HG02973 (cell line): ENCODE measurements at regions not wholly inside any gene's neighbourhood (a gene's known extent, or its start where the extent isn't known, plus 50 kb on each side); places are given as distances from the start of the nearest gene placed in this dataset.

Source experiments
- ATAC-seq: cut with Tn5 transposase; IDR thresholded peaks from one replicate; pipeline ENCODE4 v1.9.1; 2021; ENCODE audit warnings: moderate library complexity; ENCODE audit not compliant: unreplicated experiment

DNA sequence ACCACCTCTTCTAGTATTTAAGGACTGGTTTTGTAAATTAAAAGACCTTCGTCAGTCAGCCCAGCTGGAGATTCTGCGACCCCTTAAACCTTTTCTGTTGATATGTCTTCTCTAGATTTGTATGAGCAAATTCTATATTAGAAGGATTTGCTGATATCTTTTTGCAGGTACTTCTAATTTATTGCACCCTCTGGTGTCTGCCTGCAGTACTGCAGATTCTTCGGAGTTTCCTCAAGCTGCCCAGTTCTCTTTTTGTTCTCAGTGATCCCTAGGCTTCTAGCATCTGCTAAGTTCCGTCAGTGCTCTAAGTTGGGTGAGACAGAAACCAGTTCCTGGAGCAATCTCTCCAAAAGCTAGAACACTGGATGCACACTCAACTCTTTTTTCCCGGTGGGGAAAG, 545.2 kb downstream of the C4orf33 start:
- peak; percentile 81 for ATAC-seq

DNA sequence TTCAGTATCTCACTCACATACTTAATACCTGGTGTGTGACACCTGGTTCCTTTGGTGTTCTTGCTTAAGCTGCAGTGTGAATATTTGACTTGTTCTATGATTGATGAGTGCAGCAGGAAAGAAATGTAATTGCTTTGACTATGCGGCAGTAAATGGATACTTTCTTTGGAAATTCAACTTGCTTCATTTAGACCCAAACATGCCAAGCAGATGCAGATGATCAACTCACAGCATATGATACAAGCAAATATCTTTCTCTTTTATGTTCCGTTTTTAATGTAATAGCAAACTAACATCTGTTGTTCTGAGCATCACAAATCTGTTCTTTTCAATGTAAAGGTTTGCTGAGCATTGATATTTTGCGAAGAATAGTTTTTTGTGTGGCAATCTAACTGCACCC, 549.5 kb downstream of the C4orf33 start:
- ATAC-seq, result no peak

DNA sequence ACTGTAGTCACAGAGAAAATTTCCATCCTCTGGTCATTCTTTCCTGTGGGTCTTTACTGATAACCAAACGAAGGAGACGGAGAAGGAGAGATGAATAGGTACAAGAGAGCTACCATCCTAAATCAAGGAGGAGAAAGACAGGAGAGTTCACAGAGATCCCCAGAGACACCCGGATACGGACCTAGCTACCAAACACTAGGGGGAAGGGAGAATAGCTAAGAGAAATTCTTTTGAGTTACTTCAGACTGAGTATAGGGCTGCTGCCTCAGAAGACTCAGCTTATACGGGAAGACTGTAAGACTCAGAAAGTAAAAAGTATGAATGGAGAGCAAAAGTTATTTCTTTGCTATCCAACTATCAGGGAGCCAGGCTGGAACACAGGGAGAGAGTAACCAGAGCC, 572.1 kb downstream of the C4orf33 start:
- no peak for ATAC-seq

DNA sequence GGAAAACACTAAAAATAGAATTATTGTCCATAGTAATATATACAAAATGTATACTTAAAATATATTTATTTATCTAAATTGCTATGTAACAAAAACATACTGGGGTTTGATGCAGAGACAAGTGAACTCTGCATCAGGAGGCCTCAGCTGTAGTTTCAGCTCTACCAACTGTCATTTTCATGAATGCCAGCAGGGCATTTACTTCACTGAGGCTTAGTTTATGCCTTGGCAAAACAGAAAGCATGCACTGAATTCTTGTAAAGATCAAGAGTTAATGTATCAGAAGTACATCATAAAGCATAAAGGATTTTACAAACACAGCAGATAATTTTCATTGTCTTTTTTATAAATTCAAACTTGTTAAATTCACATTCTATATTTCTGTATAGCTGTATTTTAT, 577.0 kb downstream of the C4orf33 start:
- no peak for ATAC-seq

DNA sequence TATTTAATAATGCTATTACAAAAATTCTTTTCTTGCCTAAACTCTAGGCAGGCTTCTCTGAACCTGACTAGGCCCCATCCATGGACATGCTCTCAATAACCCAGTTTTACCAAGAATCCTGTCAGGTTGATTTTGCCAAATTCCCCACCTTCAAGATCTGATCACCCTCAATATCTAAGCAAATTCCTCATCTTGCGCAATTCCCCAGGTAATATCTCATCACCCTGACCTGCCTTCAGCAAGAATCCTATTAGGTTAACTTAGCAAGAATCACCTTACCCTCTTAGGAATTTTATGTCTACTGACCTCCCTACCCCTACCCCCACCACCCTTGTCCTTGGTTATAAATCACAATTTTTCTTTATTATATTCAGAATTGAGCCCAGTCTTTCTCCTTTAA, 579.1 kb downstream of the C4orf33 start:
- ATAC-seq, result no peak

DNA sequence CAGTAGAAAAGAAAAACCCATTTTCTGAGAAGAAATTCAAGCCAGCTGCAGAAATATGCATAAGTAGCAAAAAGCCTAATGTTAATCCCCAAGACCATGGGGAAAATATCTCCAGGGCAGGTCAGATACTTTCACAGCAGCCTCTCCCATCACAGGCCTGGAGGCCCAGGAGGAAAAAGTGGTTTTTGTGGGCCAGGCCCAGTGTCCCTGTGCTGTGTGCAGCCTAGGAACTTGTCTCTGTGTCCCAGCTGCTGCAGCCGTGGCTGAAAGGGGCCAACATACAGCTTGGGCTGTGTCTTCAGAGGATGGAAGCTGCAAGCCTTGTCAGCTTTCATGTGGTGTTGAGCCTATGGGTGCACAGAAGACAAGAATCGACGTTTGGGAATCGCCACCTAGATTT, 581.0 kb downstream of the C4orf33 start:
- no peak for ATAC-seq

DNA sequence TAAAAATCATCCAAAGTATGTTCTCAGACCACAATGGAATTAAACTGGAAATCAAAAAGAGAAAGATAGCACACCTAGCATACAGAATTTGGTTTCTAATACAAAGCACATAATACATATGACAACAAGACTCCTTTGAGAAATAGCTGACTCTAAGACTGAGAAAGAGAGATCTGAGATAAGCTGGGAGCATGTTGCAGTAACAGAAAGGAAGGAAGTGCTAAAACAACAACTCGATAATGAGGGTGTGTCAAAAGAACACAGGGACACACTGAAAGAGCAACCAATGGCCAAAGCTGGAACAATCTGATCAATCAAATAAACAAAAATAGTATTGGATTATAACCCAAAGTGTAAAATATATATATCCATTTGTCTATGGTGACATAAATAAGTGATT, 586.6 kb downstream of the C4orf33 start:
- ATAC-seq, result no peak

DNA sequence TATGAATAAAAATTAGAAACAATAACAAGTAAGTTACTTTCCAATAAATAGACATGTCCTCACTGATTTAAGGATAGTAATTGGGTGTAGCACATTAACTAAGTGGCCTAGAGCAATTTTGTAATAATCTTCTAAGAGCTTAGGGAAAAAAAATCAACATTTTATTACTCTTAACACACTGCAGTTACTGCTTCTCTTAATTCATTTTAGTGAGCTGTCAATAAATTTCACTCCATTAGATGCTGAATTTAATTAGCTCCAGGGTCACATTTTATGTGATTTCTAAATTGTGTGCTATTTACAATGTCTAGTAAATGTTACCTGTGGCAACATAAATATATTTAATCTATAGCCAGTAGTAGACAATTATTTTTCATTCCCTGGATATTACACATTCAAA, 612.0 kb downstream of the C4orf33 start:
- ATAC-seq, result no peak

DNA sequence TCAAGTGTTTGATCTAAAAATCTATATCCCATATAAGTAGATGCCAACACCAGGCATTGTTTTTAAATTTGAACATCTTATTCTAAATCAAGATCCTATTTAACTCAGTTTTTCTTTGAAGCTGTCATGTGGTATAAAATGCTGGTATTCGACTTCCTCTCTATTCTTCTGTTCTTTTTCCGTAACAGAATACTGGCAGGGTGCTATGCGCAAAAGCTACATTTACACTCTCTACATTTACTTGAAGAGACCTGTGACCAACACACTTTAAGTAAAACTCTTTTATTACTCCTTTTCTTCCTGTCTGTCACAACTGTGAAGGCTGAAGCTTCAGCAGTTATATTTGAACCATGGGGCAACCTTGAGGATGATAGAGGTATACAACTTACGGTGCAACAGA, 612.8 kb downstream of the C4orf33 start:
- no peak for ATAC-seq

DNA sequence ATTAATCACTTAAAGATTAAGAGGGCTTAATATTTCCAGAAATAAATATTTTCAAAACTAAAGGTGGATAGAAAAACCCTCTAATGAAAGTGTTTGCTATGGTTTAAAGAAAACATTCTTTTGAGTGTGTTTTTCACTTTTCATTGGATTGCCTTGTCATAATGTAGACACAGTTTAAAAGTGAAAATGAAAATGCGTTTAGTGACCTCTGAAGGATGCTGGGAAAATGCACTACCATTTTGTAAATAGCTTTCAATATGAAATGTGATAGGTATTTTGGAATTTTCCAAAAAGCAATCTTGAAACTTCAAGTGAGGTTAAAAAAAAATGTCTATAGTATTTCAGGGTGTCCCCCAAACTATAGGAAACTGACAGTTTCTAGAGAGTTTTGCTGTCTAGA, 642.2 kb downstream of the C4orf33 start:
- no peak for ATAC-seq

DNA sequence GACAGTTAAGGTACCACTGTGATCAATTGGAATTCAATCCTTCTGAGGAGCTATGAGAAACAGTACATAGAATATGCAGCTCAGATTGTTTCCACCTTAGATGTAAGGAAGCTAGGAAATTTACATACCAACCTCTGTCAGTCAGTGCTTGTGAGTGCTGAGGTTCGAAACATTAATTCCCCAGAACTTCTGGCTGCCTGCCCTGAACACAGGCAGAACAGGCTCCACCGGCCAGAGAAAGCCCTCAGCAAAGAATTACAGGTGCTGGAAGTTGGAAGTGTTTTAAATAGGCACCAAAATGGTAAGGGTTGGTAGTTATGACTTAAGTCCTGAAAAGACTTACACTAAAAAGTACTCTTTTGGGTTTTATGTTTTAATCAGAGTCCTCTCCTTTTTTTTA, 651.8 kb downstream of the C4orf33 start:
- ATAC-seq, result no peak

DNA sequence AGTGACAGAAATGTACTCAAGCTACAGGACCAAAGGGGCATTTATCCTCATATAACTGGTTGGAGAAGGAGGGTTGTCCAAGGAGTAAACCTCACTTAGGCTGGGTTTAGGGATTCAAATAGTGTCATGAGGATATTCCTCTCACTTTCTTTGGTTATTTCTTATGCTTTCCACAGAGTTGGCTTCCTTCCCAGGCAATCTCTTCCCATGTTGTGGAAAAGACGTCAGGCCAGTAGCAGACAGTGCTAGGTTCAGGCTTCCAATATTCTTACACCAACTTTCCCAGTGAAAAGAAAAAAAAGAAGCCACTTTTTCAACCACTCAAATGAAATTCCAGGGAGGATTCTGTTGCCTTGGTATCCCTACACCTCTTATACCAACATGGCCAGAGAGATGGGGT, 653.0 kb downstream of the C4orf33 start:
- ATAC-seq, result no peak

DNA sequence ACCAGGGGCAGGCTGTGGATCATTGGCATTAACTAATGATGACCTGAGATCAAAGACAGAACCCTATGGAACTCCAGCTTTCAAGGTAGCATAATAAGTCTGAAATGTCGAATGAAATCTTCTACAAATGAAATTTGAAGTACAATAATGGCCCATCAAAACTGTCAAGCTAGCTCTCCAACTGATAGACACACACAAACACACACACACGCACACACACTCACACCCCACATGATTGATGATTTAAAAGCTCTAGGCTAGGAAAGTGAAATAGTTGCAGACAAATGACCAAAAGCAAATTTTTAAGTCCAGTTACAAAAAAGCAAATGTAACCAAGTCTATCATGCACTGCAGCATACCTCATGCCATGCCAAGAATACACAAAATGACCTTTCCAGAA, 655.7 kb downstream of the C4orf33 start:
- ATAC-seq, result no peak

DNA sequence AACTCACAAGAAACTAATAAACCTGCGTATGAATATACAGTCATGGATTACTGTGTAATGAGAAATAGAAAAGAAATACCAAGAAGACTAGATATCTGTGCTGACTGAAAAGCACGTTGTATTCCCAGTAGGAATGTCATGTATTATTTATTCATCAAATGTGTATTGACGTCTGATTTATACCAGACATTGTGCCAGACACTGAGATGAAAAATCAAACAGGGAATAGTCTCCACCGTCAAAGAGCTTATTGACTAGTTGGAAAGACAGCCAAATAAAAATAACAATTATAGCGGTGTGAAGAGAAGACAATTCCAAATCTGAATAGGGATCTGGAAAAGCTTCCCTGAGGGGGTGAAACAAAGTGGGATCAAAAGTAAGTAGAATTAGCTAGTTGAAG, 687.6 kb downstream of the C4orf33 start:
- ATAC-seq, result no peak

DNA sequence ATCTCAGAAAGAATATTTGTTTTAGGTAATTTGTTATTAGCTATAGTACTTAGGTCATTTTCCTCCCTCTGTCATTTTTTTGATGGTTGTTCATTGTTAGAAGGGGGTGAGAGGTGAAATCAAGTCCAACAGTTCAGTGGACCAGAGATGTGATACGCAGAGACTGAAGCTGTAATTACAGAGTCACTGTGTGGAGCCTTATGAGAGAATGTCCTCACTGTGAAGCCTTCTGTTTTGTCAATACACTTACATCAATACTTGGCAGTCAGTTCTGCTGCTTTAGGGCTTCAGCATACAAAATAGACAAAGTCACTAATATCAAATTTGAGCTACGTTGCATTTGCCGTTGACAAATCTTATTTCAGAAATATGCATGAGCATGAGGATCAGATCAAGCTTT, 692.5 kb downstream of the C4orf33 start:
- ATAC-seq, result no peak

DNA sequence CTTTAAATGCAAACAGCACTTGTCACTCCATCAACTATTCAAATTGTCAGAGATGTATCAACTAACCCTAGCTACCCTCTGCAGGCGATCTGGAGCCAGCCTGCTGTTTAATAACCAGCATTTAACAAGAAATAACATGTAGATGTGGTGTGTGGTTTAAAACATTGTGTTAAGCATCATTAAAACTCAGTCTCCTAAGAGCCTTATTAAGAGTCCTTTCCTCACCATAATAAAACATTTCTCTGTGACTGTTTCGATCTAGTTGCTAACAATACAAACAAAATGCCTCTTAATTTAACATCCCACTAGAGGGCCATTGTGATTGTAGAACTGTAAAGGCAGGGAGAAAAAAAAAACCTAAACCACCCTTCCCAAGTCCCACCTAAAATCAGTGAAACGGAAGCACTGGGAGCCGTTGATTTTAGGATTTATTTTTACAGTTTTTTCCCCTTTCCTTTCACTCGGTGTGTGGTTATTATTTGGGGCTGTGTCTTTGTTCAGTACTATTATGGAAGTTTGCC, 708.6 kb downstream of the C4orf33 start:
- no peak for ATAC-seq

DNA sequence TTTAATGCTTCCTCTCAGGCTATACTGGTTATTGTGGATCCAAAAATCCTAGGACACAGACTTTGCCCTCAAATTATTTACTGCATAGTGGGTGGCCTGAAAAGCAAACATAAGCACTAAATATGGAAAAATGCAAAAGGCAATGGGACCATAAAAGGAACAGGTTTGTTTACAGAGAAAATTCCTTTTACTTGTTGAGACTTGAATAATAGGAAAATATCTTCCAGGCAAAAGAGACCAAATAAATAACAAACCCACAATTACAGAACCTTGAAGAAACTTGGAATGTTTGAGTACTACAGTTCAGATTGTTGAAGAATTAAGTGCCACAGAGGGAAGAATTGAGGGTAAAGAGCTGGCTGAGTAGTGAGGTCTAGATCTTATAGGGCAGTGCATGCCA, 711.0 kb downstream of the C4orf33 start:
- no peak for ATAC-seq

DNA sequence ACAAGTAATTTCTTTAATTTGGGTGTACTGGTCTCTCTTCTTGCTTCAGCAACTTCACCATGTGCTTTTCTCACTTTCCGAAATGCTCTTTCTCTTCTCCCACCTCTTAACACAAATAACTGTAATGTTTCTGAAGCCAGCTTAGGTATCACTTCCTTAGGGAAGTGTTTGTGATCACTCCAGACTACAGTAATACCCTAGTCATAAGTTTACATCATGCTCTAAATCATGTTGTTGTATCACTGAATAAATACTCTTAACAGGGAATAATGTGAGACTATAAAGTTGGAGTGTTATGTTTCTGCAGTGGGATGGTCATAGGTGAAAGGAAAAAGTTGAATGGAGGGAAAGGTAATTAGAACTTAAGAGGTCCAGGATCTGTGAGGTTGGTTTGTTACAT, 712.3 kb downstream of the C4orf33 start:
- no peak for ATAC-seq

DNA sequence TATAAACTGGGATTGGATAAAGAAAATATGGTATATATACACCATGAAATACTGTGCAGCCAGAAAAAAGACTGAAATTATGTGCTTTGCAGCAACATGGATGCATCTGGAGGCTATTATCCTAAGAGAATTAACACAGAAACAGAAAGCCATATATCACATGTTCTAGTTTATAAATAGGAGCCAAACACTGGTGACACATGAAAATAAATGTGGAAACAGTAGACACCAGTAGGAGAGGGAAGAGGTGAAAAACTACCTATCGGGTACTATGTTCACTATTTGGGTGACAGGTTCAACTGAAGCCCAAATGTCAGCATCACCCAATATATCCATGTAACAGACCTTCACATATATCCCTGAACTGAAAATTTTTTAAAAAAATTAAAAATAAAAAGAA, 725.1 kb downstream of the C4orf33 start:
- ATAC-seq, result no peak

DNA sequence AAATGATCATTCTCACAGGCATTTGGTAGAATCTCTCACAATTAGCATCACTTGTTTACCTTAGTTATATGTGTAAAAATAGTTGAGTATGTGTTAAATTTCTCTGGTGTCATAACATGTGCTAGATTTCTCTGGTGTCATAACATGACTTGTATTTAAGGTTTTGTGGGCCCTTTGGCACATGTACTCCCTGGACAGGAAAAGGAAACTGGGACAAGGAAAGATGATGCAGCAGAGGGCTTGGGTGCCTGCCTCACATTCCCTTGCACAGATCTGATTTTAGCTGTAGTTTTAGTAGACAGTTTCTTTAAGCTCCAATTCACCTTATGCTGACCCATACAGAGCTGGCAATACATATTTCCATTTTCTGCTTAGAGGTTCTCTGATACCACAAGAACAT, 726.0 kb downstream of the C4orf33 start:
- no peak for ATAC-seq

DNA sequence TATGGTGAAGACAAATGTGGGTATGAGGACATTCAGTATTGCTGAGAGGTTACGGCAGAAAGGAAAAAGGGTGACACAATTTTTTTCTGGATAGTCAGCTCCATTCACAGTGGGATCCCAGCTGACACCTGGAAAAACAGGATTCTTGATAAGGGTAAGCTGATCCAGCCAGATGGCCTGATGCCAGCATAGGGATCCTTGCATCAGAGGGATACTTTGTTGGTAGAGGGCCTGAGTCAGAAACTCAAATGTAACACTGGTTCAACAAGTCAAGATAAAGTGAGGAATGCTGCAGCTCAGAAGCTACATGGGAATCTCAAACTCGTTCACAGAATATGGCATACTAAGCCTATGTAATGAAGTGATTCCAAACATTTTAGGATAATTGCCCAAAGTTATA, 726.7 kb downstream of the C4orf33 start:
- ATAC-seq, result no peak

DNA sequence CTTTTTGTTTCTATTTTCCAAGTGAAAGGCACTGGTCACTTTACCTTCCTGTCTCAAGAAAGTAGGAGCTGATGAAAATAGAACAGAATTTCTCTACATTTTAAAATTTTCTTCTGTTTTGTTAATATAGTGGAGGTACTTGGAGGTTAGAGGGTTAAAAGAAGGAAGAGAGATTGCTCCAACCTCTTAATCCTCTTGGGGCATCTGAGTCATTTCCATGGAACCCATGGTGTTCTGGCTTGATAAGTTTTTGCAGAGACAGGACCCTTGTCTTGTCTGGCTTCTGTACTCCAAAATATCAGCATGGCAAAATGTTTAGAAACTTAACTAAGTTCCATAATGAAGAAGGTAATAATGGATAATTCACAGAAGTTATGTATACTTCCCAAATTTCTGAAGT, 727.2 kb downstream of the C4orf33 start:
- ATAC-seq, result no peak

DNA sequence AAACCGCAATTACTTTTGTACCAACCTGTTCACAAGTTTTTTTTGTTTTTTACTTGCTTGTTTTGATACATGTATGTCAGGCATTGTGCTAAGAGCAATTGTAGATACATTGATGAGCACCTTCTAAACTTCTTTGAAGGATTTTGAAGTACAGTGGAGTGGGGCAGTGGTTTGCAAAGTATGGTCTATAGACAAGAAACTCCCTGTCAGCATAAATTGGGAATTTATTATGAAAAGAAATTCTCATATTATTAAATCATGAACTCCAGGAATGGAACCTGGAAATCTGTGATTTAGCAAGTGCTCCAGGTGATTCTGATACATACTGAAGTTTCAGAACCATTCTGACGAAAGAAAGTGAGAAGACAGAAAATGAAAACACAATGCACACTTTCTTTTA, 733.4 kb downstream of the C4orf33 start:
- no peak for ATAC-seq

DNA sequence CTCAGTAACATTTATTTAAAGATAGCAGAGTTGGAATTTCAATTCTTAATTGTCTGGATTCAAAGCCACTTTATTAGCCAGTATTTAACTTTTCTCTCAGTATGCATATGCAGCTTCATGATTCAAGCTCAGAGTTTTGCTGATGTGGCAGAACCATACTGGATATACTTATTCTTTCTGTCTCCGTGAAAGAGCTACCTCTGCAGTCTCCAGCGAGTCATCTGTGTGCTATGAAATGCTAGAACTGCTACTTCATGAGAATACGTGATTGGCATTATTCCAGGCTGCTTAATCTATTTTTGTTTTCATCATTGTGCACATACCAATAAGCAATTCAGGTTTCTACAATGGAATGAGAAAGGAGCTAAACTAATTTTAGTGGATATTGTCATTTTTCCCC, 743.7 kb downstream of the C4orf33 start:
- ATAC-seq, result no peak
